Right renal cortex interstitium (tissue), 3 donors: ENCODE measurements at regions not wholly inside any gene's neighbourhood (a gene's known extent, or its start where the extent isn't known, plus 50 kb on each side); places are given as distances from the start of the nearest gene placed in this dataset.

ENCODE experiments used
- DNase-seq, 3 donors: peaks; one replicate each; pipeline ENCODE4 v3.0.0-alpha.2; 2013; ENCODE audit warnings: low read depth in 3 of 3, low spot score in 2 of 3

- DNase-seq = no peak
These were observed 69.1 kb upstream of the GALNT13 start for GRCh38 chr2:153802671-153803070.

GRCh38 chr2:153808679-153809078, 63.0 kb upstream of the GALNT13 start:
- DNase-seq = no peak

- no peak for DNase-seq
These were observed 60.2 kb upstream of the GALNT13 start for GRCh38 chr2:153811516-153811915.

- DNase-seq = no peak
These were observed 59.1 kb upstream of the GALNT13 start for GRCh38 chr2:153812632-153813031.

- DNase-seq = no peak
These were observed 53.5 kb upstream of the GALNT13 start for GRCh38 chr2:153818242-153818641.

- DNase-seq = no peak
These were observed 52.6 kb upstream of the GALNT13 start for GRCh38 chr2:153819074-153819473.

- DNase-seq = no peak
These were observed 52.2 kb upstream of the GALNT13 start for GRCh38 chr2:153819501-153819900.
